Vagina (tissue), 2 donors: ENCODE measurements at regions not wholly inside any gene's neighbourhood (a gene's known extent, or its start where the extent isn't known, plus 50 kb on each side); places are given as distances from the start of the nearest gene placed in this dataset.
"Not testable (repeated sequence)": the region's sequence is repeated elsewhere in the genome, so short reads cannot be mapped to it uniquely, and the experiment has no call there.

Experiments
- POLR2AphosphoS5 ChIP-seq, 2 donors: sonication (generic); formaldehyde crosslinking; IDR thresholded peaks; one replicate each; pipeline ENCODE4 v1.9.0; 2017; ENCODE audit warnings: antibody characterized with exemption in 2 of 2, mild to moderate bottlenecking in 2 of 2, low read depth in 1 of 2; ENCODE audit not compliant: insufficient read depth in 1 of 2
- TF ChIP-seq, protein P1 (sequence below), 3 experiments: fragments of 450-650 bp in 2 of 3; fragments of 200-600 bp in 1 of 3; sonication (generic) in 1 of 3; IDR thresholded peaks; one replicate each; pipeline ENCODE4 v1.5.1; 2017 to 2019; ENCODE audit warnings: antibody characterized with exemption in 3 of 3, mild to moderate bottlenecking in 2 of 3, moderate library complexity in 2 of 3

DNA sequence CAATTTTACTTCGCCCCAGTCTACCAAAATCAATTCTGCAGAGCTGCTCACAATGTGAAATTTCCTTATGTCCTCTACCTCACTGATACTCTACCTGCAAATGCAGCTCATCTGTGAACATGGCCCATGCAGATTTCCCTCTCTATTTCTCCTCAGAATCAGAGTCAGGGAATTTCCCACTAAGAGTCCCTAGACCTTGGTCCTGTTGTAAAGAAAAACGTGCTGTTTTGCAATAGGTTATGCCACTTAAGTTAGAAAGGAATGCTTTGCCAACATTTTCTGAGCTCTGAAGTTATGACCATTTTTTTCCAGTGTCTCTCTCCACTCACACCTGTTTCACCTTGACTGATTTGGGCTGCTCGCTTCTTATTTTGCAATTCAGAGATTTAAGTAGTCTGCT is 524.0 kb downstream of the TTLL7 start:
- TF ChIP-seq, protein P1, sequence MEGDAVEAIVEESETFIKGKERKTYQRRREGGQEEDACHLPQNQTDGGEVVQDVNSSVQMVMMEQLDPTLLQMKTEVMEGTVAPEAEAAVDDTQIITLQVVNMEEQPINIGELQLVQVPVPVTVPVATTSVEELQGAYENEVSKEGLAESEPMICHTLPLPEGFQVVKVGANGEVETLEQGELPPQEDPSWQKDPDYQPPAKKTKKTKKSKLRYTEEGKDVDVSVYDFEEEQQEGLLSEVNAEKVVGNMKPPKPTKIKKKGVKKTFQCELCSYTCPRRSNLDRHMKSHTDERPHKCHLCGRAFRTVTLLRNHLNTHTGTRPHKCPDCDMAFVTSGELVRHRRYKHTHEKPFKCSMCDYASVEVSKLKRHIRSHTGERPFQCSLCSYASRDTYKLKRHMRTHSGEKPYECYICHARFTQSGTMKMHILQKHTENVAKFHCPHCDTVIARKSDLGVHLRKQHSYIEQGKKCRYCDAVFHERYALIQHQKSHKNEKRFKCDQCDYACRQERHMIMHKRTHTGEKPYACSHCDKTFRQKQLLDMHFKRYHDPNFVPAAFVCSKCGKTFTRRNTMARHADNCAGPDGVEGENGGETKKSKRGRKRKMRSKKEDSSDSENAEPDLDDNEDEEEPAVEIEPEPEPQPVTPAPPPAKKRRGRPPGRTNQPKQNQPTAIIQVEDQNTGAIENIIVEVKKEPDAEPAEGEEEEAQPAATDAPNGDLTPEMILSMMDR (IDR thresholded peaks at IDR 0.05): not testable (repeated sequence)
- not testable (repeated sequence) for TF ChIP-seq POLR2AphosphoS5 (IDR thresholded peaks at IDR 0.05; ENCODE audit: insufficient read depth in 1 of 2, low read depth in 1 of 2)
